Testis (tissue), 2 donors: ENCODE measurements at regions not wholly inside any gene's neighbourhood (a gene's known extent, or its start where the extent isn't known, plus 50 kb on each side); places are given as distances from the start of the nearest gene placed in this dataset.

Experiments used
- CTCF ChIP-seq, 3 experiments: fragments of 450-650 bp in 2 of 3; fragments of 200-600 bp in 1 of 3; sonication (generic) in 1 of 3; IDR thresholded peaks; one replicate each; pipeline ENCODE4 v1.5.1; 2016 to 2019; ENCODE audit warnings: antibody characterized with exemption in 3 of 3, mild to moderate bottlenecking in 2 of 3, moderate library complexity in 1 of 3
- POLR2A ChIP-seq: fragments of 450-650 bp; IDR thresholded peaks from one replicate; pipeline ENCODE4 v1.6.1; 2017; ENCODE audit warnings: antibody characterized with exemption, mild to moderate bottlenecking, moderate library complexity

GRCh38 chr6:113447088-113447831 is 409.9 kb upstream of the MARCKS start:
- TF ChIP-seq CTCF (IDR thresholded peaks at IDR 0.05) = no peak
- TF ChIP-seq POLR2A = no peak
